ENCODE measurements at regions not wholly inside any gene's neighbourhood (a gene's known extent, or its start where the extent isn't known, plus 50 kb on each side); places are given as distances from the start of the nearest gene placed in this dataset.

DNA sequence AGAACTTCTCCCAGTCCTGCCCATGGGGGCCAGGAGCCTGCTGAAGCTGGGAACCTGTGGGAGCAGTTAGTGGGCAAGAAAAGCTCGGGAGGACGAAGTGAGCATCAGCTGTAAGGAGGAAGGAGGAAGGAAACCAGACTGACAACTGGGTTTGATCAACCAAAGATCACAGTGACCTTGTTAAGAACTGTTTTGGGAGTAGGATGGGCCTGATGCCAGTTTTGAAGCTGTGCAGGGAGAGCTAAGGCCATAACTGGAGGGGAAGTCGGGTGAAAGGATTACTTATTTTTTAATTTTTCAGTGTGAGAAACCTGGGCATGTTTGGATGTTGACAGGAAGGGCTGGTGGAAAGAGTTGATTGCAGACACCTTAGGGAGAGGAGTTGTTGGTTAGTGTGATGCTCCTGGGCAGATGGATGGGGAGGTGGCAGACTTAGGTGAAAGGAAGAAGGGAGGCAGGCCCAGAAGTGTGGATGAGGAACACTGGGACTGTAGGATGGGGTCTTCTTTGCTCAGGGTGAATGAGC lies 58.3 kb upstream of the KLF4 start:
- TF ChIP-seq, protein P1, sequence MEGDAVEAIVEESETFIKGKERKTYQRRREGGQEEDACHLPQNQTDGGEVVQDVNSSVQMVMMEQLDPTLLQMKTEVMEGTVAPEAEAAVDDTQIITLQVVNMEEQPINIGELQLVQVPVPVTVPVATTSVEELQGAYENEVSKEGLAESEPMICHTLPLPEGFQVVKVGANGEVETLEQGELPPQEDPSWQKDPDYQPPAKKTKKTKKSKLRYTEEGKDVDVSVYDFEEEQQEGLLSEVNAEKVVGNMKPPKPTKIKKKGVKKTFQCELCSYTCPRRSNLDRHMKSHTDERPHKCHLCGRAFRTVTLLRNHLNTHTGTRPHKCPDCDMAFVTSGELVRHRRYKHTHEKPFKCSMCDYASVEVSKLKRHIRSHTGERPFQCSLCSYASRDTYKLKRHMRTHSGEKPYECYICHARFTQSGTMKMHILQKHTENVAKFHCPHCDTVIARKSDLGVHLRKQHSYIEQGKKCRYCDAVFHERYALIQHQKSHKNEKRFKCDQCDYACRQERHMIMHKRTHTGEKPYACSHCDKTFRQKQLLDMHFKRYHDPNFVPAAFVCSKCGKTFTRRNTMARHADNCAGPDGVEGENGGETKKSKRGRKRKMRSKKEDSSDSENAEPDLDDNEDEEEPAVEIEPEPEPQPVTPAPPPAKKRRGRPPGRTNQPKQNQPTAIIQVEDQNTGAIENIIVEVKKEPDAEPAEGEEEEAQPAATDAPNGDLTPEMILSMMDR (optimal IDR thresholded peaks at IDR 0.05 in 1 of 3, IDR thresholded peaks at IDR 0.05 in 1 of 3, conservative IDR thresholded peaks at IDR 0.05 in 1 of 3; ENCODE audit: extremely low read depth in 1 of 3, insufficient read depth in 2 of 3, low read length in 3 of 3) = no peak
- no peak for TF ChIP-seq EZH2 (IDR thresholded peaks at IDR 0.05; ENCODE audit: low read length)

Measured in keratinocyte (primary cell).